ENCODE measurements at regions not wholly inside any gene's neighbourhood (a gene's known extent, or its start where the extent isn't known, plus 50 kb on each side); places are given as distances from the start of the nearest gene placed in this dataset.

DNA sequence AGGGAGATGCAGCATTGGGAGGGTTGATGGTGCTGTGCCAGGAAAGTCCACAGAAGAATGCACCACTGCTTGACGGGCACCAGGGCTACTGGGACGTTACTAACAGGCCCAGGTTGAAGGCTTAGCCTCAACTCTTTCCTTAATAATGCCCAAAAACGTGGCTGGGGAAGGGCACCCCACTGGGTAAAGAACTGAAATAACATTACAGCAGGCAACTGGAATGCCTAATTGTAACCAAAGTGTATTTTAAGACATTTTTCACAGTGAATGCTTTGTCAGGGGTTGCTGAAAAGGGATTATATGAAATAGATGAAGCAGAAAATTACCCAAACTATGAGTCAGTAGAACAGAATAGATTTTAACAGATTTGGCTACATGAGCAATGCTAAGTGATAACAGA, 191.3 kb downstream of the CMPK2 start:
- Histone ChIP-seq H3K27ac (no peak overlapping the region), H3K9ac (no peak overlapping the region), H3K4me3 (no peak overlapping the region), H3K4me1 (no peaks in the 10 kb centered on the region), H3K4me2 (no peak overlapping the region), H3K9me3 (no peaks in the 10 kb centered on the region), H4K20me1 (no peaks in the 10 kb centered on the region), H3K27me3 (no peaks in the 10 kb centered on the region), H3K36me3 (no peaks in the 10 kb centered on the region)
- no peak for TF ChIP-seq Cebpa-rat (IDR thresholded peaks at IDR 0.05)

DNA sequence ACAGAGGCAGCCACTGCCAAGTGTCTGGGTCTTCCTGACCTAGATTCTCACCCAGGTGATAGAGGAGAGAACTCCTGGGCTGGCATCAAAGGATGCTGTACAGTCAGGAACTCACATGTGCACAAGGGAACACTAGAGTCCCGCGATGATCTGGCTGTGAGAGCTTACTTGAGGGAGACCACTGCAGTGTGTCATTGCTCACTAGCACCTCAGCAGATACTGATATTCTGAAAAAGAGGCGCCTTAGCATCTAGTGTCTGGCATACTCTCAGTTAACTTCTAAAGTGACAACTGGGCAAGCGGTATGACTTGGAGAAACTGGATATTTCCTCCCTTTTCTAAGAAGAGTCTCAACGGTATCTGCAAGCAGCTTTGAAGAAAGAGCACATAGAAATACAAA, 189.9 kb downstream of the CMPK2 start:
- Histone ChIP-seq H3K27me3 (no peaks in the 10 kb centered on the region), H3K4me3 (no peak overlapping the region), H3K36me3 (no peaks in the 10 kb centered on the region), H3K9ac (no peak overlapping the region), H3K4me2 (no peak overlapping the region), H3K27ac (no peak overlapping the region), H3K9me3 (no peaks in the 10 kb centered on the region), H3K4me1 (no peaks in the 10 kb centered on the region), H4K20me1 (no peaks in the 10 kb centered on the region)
- no peak for TF ChIP-seq Cebpa-rat (IDR thresholded peaks at IDR 0.05)

DNA sequence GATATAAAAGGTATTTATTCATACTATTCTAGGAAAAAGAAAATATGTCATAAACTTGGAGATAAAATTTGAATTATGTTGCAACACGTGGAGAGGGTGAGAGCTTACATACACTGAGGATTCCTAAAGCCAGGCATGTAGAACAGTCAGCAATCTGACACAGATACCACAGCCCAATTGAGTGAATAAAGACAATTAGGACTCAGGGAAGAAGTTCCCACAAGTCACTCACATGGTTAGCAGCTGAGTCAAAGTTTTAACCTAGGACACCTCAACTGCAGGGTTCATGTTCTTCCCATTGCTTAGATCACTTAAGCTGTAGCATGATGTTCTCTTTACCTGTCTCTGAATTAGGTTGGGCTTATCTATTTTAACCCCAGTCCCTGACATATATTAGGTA, 189.5 kb downstream of the CMPK2 start:
- H3K9me3 ChIP-seq: no peaks in the 10 kb centered on the region
- TF ChIP-seq Cebpa-rat (IDR thresholded peaks at IDR 0.05): no peak
- no peak overlapping the region for H3K9ac ChIP-seq
- H3K4me3 ChIP-seq: no peak overlapping the region
- no peak overlapping the region for H3K27ac ChIP-seq
- no peaks in the 10 kb centered on the region for H3K36me3 ChIP-seq
- H3K4me2 ChIP-seq: no peak overlapping the region
- H3K4me1 ChIP-seq: no peaks in the 10 kb centered on the region
- no peaks in the 10 kb centered on the region for H4K20me1 ChIP-seq
- H3K27me3 ChIP-seq: no peaks in the 10 kb centered on the region

DNA sequence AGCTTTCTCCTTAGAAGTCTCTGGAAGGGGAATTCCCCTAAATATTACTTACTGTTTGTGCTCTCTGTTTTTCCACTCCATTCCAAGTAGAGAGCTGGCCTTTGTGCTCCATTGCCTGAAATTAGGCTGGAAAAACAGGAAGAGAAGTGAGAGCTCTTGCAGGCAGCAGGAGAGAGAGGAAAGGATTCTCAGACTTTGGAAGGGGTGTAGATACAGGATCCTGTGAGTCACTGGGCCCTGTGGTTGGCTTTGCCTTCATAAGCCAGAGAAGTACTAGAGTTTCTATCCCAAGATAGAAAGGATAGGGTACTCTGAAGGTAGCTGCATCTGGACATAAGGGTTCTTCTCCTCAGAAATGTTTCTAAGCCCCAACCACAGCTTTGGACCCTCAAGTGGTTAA, 188.9 kb downstream of the CMPK2 start:
- Histone ChIP-seq H3K27me3 (no peaks in the 10 kb centered on the region), H3K9me3 (no peaks in the 10 kb centered on the region), H3K27ac (no peak overlapping the region), H3K4me2 (no peak overlapping the region), H4K20me1 (no peaks in the 10 kb centered on the region), H3K9ac (no peak overlapping the region), H3K4me3 (no peak overlapping the region), H3K4me1 (no peaks in the 10 kb centered on the region), H3K36me3 (no peaks in the 10 kb centered on the region)
- TF ChIP-seq Cebpa-rat (IDR thresholded peaks at IDR 0.05): no peak

DNA sequence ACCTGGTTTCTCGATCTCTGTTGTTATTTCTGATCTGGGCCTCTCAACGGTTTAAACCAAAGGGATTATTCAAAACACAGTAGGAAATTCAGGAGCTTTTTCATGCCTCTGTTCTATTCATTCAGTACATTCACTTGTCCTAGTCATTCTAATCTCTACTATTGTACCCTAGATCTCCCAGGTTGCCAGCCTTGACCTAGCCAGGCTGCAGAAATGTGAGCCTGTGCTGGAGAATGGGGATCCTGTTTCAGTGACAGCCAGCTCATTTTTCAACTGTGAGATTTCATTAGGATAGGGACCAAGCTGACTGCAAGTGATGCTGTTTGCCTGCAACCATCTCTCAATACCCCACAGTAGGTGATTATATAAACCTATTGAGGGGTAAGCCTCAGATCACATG, 186.2 kb downstream of the CMPK2 start:
- Histone ChIP-seq H3K9ac (no peak overlapping the region), H3K27ac (no peak overlapping the region)
- TF ChIP-seq Cebpa-rat (IDR thresholded peaks at IDR 0.05): no peak

DNA sequence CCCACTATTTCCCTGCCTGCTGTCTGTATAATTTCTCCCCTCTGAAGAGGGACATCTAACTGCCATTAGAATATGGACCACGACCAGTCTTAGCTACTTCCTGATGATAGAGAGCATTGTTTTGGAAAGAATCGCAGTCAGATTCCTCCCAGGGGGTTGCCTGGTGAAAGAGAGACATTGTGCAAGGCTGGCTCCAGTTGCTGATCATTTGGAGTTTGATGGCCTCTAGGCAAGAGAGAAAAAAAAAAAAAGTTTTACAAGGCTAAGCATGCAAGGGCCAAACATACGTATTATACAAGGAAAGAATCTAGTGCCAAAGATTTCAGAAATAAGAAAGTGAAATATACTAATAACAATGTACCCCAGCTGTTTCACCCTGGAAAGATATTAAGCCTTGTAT, 182.2 kb downstream of the CMPK2 start:
- H3K9me3 ChIP-seq: peaks cover 20% of the 10 kb centered on the region
- TF ChIP-seq Cebpa-rat (IDR thresholded peaks at IDR 0.05): no peak
- no peak overlapping the region for H3K9ac ChIP-seq
- H3K36me3 ChIP-seq: no peaks in the 10 kb centered on the region
- H3K27me3 ChIP-seq: no peaks in the 10 kb centered on the region
- no peak overlapping the region for H3K4me3 ChIP-seq
- H3K4me2 ChIP-seq: no peak overlapping the region
- no peaks in the 10 kb centered on the region for H4K20me1 ChIP-seq
- no peak overlapping the region for H3K27ac ChIP-seq
- H3K4me1 ChIP-seq: no peaks in the 10 kb centered on the region

More for the DNA sequence above, 186.2 kb downstream of the CMPK2 start:
- Histone ChIP-seq H3K27me3 (no peaks in the 10 kb centered on the region), H3K4me3 (no peak overlapping the region), H3K36me3 (no peaks in the 10 kb centered on the region), H3K4me1 (no peaks in the 10 kb centered on the region), H3K4me2 (no peak overlapping the region), H4K20me1 (no peaks in the 10 kb centered on the region), H3K9me3 (no peaks in the 10 kb centered on the region)

DNA sequence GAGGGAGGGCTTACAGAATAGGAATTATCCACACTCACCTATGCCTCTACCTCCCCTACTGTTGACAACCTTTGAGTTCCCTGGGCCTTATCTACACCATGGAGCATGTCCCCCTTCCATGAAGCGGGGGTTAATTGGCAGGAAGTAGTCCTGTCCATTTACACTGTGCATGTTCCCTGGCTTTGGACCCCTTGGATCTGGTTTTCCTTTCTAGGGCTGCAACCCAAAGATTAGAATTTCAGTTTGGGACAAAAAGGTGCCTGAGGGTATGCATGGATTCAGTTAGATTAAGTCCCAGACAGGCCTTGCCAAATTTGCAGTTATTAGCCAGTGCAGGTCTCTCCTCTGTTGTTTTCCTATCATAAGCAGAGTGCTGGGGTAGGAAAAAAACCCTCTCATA, 180.3 kb downstream of the CMPK2 start:
- H3K27ac ChIP-seq: no peak overlapping the region
- no peak overlapping the region for H3K4me2 ChIP-seq
- H3K9me3 ChIP-seq: peaks cover 20% of the 10 kb centered on the region
- H3K36me3 ChIP-seq: no peaks in the 10 kb centered on the region
- no peak overlapping the region for H3K4me3 ChIP-seq
- H3K4me1 ChIP-seq: no peaks in the 10 kb centered on the region
- TF ChIP-seq Cebpa-rat (IDR thresholded peaks at IDR 0.05): no peak
- no peaks in the 10 kb centered on the region for H3K27me3 ChIP-seq
- no peaks in the 10 kb centered on the region for H4K20me1 ChIP-seq
- no peak overlapping the region for H3K9ac ChIP-seq

DNA sequence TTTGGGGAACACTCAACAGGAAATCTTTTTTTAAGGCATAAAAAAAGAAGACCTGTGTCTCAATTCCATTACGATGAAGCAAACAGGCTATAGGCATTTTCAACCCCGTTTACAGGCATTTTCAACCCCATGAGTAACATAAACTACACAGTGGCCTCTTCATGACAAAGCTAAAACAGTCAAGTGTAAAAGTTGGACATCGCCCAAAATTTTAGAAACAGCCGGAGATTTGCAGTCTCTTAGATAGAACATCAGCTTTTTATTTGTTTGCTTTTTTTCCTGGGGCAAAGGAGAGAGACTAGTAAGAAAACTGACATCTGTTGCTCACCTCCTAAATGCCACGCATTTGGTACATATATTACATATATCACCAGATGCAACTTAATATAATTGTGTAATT, 173.7 kb downstream of the CMPK2 start:
- Histone ChIP-seq H3K4me1 (no peaks in the 10 kb centered on the region), H3K9me3 (peaks cover 5% of the 10 kb centered on the region), H3K9ac (no peak overlapping the region), H3K36me3 (no peaks in the 10 kb centered on the region), H3K27ac (no peak overlapping the region), H4K20me1 (no peaks in the 10 kb centered on the region), H3K4me3 (no peak overlapping the region), H3K27me3 (no peaks in the 10 kb centered on the region), H3K4me2 (no peak overlapping the region)
- TF ChIP-seq Cebpa-rat (IDR thresholded peaks at IDR 0.05): no peak

DNA sequence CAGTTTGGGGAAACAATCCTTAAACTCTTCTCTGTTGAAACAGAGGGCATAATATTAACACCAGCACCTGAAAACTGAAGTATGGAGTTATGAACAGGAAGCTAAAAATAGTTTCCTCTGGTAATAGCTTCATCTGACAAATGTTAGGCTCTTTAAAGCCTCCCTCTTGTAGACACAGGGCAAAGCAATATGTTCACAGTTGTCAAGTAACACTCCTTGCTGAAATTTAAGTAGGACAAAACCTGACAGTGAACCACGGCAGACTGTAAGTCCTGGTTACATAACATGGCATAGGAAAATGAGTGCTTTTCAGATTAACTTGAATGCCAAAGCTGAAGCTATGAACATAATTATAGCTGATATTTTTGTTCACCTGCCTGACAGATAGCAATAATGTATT, 172.9 kb downstream of the CMPK2 start:
- no peak for TF ChIP-seq Cebpa-rat (IDR thresholded peaks at IDR 0.05)
- Histone ChIP-seq H3K4me1 (no peaks in the 10 kb centered on the region), H3K27me3 (no peaks in the 10 kb centered on the region), H3K9me3 (no peaks in the 10 kb centered on the region), H4K20me1 (no peaks in the 10 kb centered on the region), H3K4me2 (no peak overlapping the region), H3K9ac (no peak overlapping the region), H3K36me3 (no peaks in the 10 kb centered on the region), H3K4me3 (no peak overlapping the region), H3K27ac (no peak overlapping the region)

DNA sequence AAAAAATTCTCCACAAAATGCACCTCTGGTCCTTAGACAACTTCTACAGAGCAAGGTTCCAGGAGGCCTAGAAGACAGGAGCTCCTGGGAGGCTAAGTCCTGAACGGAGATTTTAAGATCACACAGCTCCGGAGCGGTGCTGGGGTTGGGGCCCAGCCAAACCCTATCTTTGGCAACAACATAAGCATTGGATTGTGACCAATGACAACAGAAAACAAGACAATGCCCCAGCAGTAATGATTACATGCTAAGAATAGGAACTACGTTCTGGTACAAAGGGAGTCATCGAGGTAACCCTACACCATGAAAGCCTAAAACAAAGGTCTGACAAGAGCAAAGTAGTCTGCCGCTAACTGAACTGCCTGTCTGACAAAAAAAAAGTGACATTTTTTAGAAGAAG, 171.2 kb downstream of the CMPK2 start:
- H3K9ac ChIP-seq: no peak overlapping the region

DNA sequence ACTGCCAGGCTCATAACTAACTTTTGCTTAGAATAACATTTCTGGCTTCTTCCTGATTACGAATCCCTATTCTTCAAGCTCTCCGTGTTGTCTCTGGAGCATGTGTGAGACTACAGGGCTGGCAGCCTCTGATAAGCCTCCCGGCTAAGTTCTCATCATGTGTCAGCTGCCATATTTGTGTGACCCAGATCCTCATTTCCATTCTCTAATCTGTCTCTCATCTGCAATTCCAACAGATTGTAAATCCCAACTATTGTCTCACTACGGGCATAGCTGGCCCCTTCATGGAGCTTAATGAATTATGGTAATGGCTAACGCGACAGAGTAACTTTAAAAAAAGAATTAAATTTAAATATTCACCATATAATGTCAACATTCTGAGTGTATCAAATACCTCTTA, 165.4 kb downstream of the CMPK2 start:
- H3K27ac ChIP-seq: no peak overlapping the region
- H3K27me3 ChIP-seq: no peaks in the 10 kb centered on the region
- no peaks in the 10 kb centered on the region for H4K20me1 ChIP-seq
- no peak for TF ChIP-seq Cebpa-rat (IDR thresholded peaks at IDR 0.05)
- no peaks in the 10 kb centered on the region for H3K36me3 ChIP-seq
- H3K4me3 ChIP-seq: no peak overlapping the region
- no peaks in the 10 kb centered on the region for H3K9me3 ChIP-seq
- H3K4me1 ChIP-seq: no peaks in the 10 kb centered on the region
- H3K4me2 ChIP-seq: no peak overlapping the region
- no peak overlapping the region for H3K9ac ChIP-seq

More for the DNA sequence above, 171.2 kb downstream of the CMPK2 start:
- H3K27ac ChIP-seq: no peak overlapping the region
- H3K4me2 ChIP-seq: no peak overlapping the region
- H4K20me1 ChIP-seq: no peaks in the 10 kb centered on the region
- H3K4me3 ChIP-seq: no peak overlapping the region
- H3K9me3 ChIP-seq: no peaks in the 10 kb centered on the region
- H3K36me3 ChIP-seq: no peaks in the 10 kb centered on the region
- H3K4me1 ChIP-seq: no peaks in the 10 kb centered on the region
- TF ChIP-seq Cebpa-rat (IDR thresholded peaks at IDR 0.05): no peak
- H3K27me3 ChIP-seq: no peaks in the 10 kb centered on the region

Data from BLaER1 (cell line).